ENCODE measurements at regions not wholly inside any gene's neighbourhood (a gene's known extent, or its start where the extent isn't known, plus 50 kb on each side); places are given as distances from the start of the nearest gene placed in this dataset.

DNA sequence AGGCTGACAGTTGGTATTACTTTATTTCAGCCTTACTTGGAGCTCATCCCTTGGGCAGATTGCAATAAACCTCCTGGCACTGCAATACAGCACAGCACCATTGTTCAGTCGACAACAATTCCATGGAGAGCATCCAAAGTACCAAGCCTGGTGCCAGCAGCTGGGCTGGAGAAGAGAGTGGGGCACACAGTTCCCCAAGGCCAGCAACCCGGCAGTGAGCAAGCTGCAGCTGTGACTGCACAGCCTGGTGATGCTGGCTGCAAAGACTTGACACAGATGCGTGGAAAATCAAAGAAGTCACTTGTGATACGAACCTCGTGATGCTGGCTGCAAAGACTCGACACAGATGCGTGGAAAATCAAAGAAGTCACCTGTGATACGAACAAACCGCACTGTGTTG, 125.4 kb downstream of the ATPSCKMT start:
- no peak for TF ChIP-seq EZH2 (IDR thresholded peaks at IDR 0.05; ENCODE audit: borderline replicate concordance, low read length)
- TF ChIP-seq, protein P1, sequence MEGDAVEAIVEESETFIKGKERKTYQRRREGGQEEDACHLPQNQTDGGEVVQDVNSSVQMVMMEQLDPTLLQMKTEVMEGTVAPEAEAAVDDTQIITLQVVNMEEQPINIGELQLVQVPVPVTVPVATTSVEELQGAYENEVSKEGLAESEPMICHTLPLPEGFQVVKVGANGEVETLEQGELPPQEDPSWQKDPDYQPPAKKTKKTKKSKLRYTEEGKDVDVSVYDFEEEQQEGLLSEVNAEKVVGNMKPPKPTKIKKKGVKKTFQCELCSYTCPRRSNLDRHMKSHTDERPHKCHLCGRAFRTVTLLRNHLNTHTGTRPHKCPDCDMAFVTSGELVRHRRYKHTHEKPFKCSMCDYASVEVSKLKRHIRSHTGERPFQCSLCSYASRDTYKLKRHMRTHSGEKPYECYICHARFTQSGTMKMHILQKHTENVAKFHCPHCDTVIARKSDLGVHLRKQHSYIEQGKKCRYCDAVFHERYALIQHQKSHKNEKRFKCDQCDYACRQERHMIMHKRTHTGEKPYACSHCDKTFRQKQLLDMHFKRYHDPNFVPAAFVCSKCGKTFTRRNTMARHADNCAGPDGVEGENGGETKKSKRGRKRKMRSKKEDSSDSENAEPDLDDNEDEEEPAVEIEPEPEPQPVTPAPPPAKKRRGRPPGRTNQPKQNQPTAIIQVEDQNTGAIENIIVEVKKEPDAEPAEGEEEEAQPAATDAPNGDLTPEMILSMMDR (conservative IDR thresholded peaks at IDR 0.05 in 1 of 2, IDR thresholded peaks at IDR 0.05 in 1 of 2; ENCODE audit: extremely low read depth in 1 of 2, insufficient read depth in 1 of 2, low read depth in 1 of 2, low read length in 2 of 2), result no peak

Data from mammary epithelial cell (primary cell).